ENCODE measurements at regions not wholly inside any gene's neighbourhood (a gene's known extent, or its start where the extent isn't known, plus 50 kb on each side); places are given as distances from the start of the nearest gene placed in this dataset.

DNA sequence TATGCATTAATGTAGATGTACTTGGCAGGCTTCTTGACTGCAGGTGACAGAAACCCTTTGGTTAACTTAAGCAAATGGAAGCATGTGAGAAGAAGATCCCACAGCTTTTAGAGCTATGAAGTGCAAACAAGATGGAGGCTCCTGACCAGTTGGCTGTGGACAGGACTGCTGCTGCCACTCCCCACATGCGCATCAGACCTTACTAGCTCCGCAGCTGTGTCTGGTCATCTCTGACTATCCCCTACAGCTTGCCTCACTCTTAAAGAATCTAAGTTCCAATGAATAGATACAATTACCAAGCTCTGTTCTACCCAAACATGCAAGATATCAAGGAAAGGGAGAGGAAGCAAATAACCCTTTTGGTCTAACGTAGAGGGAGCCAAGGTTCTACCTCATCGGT lies 587.6 kb downstream of the DSC3 start:
- TF ChIP-seq, protein P1, sequence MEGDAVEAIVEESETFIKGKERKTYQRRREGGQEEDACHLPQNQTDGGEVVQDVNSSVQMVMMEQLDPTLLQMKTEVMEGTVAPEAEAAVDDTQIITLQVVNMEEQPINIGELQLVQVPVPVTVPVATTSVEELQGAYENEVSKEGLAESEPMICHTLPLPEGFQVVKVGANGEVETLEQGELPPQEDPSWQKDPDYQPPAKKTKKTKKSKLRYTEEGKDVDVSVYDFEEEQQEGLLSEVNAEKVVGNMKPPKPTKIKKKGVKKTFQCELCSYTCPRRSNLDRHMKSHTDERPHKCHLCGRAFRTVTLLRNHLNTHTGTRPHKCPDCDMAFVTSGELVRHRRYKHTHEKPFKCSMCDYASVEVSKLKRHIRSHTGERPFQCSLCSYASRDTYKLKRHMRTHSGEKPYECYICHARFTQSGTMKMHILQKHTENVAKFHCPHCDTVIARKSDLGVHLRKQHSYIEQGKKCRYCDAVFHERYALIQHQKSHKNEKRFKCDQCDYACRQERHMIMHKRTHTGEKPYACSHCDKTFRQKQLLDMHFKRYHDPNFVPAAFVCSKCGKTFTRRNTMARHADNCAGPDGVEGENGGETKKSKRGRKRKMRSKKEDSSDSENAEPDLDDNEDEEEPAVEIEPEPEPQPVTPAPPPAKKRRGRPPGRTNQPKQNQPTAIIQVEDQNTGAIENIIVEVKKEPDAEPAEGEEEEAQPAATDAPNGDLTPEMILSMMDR (IDR thresholded peaks at IDR 0.05) = no peak
- no peak for TF ChIP-seq POLR2A (IDR thresholded peaks at IDR 0.05)

Data from uterus (tissue), 2 donors.